ENCODE measurements at regions not wholly inside any gene's neighbourhood (a gene's known extent, or its start where the extent isn't known, plus 50 kb on each side); places are given as distances from the start of the nearest gene placed in this dataset.

DNA sequence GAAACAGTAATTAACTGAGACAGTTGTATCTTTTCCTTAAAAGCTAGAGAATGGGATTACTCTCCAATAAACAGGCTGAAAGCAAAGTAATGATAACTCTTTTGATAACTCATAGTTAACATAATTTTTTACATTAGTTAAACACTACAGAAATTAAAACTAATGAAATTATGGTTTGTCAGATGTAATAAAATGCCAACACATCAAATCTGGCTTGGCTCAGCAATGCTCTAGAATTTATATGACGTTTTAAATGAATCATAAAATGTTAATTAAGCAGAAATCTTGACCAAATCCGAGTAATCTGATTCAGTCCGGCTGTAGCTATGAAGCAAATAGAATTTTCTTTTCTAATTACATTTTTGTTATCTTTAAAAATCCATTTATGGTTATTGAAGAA lies 244.2 kb upstream of the NR3C2 start:
- H2AFZ ChIP-seq (ENCODE audit: low read depth, low read length, severe bottlenecking) = no peak overlapping the region

DNA sequence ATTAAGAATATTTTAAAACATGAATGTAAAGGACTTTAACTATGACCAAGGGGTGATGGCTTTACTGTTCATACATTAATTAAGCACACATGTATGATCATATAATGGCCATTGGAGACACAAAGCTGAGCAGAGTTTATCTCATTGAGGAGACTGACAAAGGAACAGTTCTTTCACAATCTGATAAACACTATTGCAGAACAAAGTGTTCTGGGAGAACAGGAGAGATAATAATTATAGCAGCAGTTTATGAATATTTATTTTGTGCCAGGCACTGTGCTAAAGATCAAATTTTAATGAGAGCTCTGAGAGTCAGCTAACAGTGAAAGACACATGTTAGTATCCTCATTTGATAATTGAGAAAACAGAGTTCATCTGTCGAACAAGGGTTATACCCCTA lies 242.4 kb upstream of the NR3C2 start:
- no peaks in the 10 kb centered on the region for H3F3A ChIP-seq (ENCODE audit: insufficient read depth)
- no peaks in the 10 kb centered on the region for H3K9me2 ChIP-seq (replicated peaks; ENCODE audit: insufficient read depth, low read length)
- H3K4me3 ChIP-seq (ENCODE audit: insufficient read depth, low read length, poor library complexity, severe bottlenecking) = no peak overlapping the region
- no peak overlapping the region for H2AFZ ChIP-seq (ENCODE audit: low read depth, low read length, severe bottlenecking)
- H4K20me1 ChIP-seq (ENCODE audit: low read depth, low read length) = no peaks in the 10 kb centered on the region
- H3K9ac ChIP-seq (ENCODE audit: low read length) = no peak overlapping the region
- H3K27ac ChIP-seq (ENCODE audit: low read depth, low read length) = no peak overlapping the region
- H3K4me2 ChIP-seq (ENCODE audit: low read depth, low read length, poor library complexity, severe bottlenecking) = no peak overlapping the region
- H3K79me2 ChIP-seq (ENCODE audit: insufficient read depth, low read length) = no peaks in the 10 kb centered on the region
- no peaks in the 10 kb centered on the region for H3K36me3 ChIP-seq (ENCODE audit: low read length)
- H3K9me3 ChIP-seq (ENCODE audit: insufficient read depth, low read length) = no peaks in the 10 kb centered on the region
- TF ChIP-seq EZH2phosphoT487 (conservative IDR thresholded peaks at IDR 0.05; ENCODE audit: low read length) = no peak
- TF ChIP-seq, protein P1, sequence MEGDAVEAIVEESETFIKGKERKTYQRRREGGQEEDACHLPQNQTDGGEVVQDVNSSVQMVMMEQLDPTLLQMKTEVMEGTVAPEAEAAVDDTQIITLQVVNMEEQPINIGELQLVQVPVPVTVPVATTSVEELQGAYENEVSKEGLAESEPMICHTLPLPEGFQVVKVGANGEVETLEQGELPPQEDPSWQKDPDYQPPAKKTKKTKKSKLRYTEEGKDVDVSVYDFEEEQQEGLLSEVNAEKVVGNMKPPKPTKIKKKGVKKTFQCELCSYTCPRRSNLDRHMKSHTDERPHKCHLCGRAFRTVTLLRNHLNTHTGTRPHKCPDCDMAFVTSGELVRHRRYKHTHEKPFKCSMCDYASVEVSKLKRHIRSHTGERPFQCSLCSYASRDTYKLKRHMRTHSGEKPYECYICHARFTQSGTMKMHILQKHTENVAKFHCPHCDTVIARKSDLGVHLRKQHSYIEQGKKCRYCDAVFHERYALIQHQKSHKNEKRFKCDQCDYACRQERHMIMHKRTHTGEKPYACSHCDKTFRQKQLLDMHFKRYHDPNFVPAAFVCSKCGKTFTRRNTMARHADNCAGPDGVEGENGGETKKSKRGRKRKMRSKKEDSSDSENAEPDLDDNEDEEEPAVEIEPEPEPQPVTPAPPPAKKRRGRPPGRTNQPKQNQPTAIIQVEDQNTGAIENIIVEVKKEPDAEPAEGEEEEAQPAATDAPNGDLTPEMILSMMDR (IDR thresholded peaks at IDR 0.05; ENCODE audit: insufficient read depth, low read length, poor library complexity, severe bottlenecking) = no peak
- H3K27me3 ChIP-seq (ENCODE audit: low read length) = no peaks in the 10 kb centered on the region

More for the DNA sequence above, 244.2 kb upstream of the NR3C2 start:
- Histone ChIP-seq H3K9me2 (replicated peaks; ENCODE audit: insufficient read depth, low read length) (no peaks in the 10 kb centered on the region), H3K36me3 (ENCODE audit: low read length) (no peaks in the 10 kb centered on the region), H3K9ac (ENCODE audit: low read length) (no peak overlapping the region), H3K79me2 (ENCODE audit: insufficient read depth, low read length) (no peaks in the 10 kb centered on the region), H3K27ac (ENCODE audit: low read depth, low read length) (no peak overlapping the region), H3K4me3 (ENCODE audit: insufficient read depth, low read length, poor library complexity, severe bottlenecking) (no peak overlapping the region), H3F3A (ENCODE audit: insufficient read depth) (no peaks in the 10 kb centered on the region), H4K20me1 (ENCODE audit: low read depth, low read length) (no peaks in the 10 kb centered on the region), H3K4me2 (ENCODE audit: low read depth, low read length, poor library complexity, severe bottlenecking) (no peak overlapping the region), H3K27me3 (ENCODE audit: low read length) (no peaks in the 10 kb centered on the region), H3K9me3 (ENCODE audit: insufficient read depth, low read length) (no peaks in the 10 kb centered on the region)
- no peak for TF ChIP-seq EZH2phosphoT487 (conservative IDR thresholded peaks at IDR 0.05; ENCODE audit: low read length)
- TF ChIP-seq, protein P1 (IDR thresholded peaks at IDR 0.05; ENCODE audit: insufficient read depth, low read length, poor library complexity, severe bottlenecking) = no peak

DNA sequence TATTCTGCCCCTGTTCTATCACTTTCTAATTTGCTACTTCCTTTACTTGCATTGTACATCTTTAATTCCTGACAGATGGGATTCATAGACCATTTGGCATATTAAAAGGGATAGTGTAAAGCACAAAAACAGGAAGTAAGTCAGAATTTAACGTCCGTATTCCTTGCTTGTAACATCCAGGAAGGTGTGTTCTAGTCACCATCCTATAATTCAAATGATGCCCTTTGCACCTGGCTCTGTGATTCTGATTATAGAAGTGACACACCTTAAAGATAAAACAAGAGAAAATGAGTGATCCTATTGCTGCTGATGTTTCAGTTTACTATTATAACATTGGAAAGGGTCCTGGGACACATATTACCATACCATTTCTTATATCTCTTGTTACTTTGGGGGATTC lies 238.7 kb upstream of the NR3C2 start:
- Histone ChIP-seq H3K27ac (ENCODE audit: low read depth, low read length) (no peak overlapping the region), H3K79me2 (ENCODE audit: insufficient read depth, low read length) (no peaks in the 10 kb centered on the region), H3K36me3 (ENCODE audit: low read length) (no peaks in the 10 kb centered on the region), H3K4me3 (ENCODE audit: insufficient read depth, low read length, poor library complexity, severe bottlenecking) (no peak overlapping the region), H3K4me2 (ENCODE audit: low read depth, low read length, poor library complexity, severe bottlenecking) (no peak overlapping the region), H3K9me3 (ENCODE audit: insufficient read depth, low read length) (no peaks in the 10 kb centered on the region), H3F3A (ENCODE audit: insufficient read depth) (no peaks in the 10 kb centered on the region), H3K27me3 (ENCODE audit: low read length) (no peaks in the 10 kb centered on the region), H3K9me2 (replicated peaks; ENCODE audit: insufficient read depth, low read length) (no peaks in the 10 kb centered on the region), H2AFZ (ENCODE audit: low read depth, low read length, severe bottlenecking) (no peak overlapping the region), H4K20me1 (ENCODE audit: low read depth, low read length) (no peaks in the 10 kb centered on the region), H3K9ac (ENCODE audit: low read length) (no peak overlapping the region)
- TF ChIP-seq, protein P1 (IDR thresholded peaks at IDR 0.05; ENCODE audit: insufficient read depth, low read length, poor library complexity, severe bottlenecking) = no peak
- no peak for TF ChIP-seq EZH2phosphoT487 (conservative IDR thresholded peaks at IDR 0.05; ENCODE audit: low read length)
